ENCODE measurements at regions not wholly inside any gene's neighbourhood (a gene's known extent, or its start where the extent isn't known, plus 50 kb on each side); places are given as distances from the start of the nearest gene placed in this dataset.

DNA sequence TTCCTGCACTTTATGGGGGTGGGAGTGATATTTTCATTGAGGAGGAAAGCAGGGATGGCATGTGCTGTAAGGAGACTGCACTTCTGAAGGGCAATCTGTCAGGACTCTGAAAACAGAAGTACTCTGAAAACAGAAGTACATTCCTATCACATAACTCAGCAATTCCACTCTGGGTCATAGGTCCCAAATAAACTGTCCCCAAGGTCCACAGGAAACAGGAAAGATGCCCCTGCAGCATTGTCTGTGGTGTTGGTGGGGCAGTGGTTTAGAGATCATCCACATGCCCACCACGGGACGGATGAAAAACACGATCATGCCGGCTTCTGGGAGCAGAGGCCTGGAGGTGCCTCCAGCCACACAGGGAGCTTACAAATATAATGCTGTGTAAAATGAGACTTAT is 150.3 kb downstream of the OTOR start:
- peak in 1 of 2 experiments; percentile 65 for DNase-seq (ENCODE audit: low read depth in 1 of 2, low spot score in 2 of 2)
- no peaks in the 10 kb centered on the region for H3K9me3 ChIP-seq (replicated peaks)

DNA sequence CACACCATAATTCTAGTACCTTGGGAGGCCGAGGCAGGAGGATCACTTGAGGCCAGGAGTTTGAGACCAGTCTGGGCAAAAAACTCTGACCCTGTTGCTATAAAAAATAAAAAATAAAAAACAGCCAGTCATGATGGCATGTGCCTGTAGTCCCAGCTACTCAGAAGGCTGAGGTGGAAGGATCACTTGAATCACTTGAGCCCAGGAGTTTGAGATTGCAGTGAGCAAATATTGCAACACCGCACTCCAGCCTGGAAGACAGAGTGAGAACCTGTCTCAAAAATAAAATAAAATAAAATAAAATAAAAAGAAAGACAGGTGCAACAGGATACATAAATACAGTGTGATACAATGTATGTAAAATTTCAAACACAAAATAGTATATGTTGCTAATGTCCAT is 154.5 kb downstream of the OTOR start:
- no peak overlapping the region for H3K27ac ChIP-seq
- no peaks in the 10 kb centered on the region for H3K27me3 ChIP-seq (replicated peaks)
- DNase-seq (ENCODE audit: low read depth in 1 of 2, low spot score in 2 of 2) = no peak
- H3K9me3 ChIP-seq (replicated peaks) = no peaks in the 10 kb centered on the region
- peaks cover 15% of the 10 kb centered on the region for H3K4me1 ChIP-seq (replicated peaks)
- H3K4me3 ChIP-seq = no peak overlapping the region
- no peaks in the 10 kb centered on the region for H3K36me3 ChIP-seq

More for the DNA sequence above, 150.3 kb downstream of the OTOR start:
- no peak overlapping the region for H3K4me3 ChIP-seq
- H3K27ac ChIP-seq = peak overlapping the region; percentile 62
- no peaks in the 10 kb centered on the region for H3K36me3 ChIP-seq
- peaks cover 16% of the 10 kb centered on the region for H3K4me1 ChIP-seq (replicated peaks)
- no peaks in the 10 kb centered on the region for H3K27me3 ChIP-seq (replicated peaks)

DNA sequence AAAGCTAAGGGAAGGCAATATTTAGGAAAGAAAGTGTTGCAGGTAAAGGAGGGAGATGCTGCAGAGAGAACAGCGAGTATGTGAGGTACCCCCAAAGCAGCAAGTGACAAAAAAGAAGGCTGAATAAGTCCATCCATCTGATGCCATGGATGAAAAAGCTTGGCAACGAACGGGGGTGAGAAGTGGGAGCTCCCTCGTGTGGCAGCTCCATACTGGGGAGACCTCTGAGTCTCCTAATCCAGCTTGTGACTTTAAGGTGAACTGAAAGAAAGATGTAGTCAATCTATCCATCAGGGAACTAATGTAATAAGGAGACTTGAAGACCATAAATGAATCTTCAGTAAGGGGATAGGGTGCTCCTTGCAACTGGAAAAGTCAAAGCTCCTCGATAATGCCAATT is 156.6 kb downstream of the OTOR start:
- Histone ChIP-seq H3K36me3 (no peaks in the 10 kb centered on the region), H3K9me3 (replicated peaks) (no peaks in the 10 kb centered on the region), H3K27me3 (replicated peaks) (no peaks in the 10 kb centered on the region), H3K4me1 (replicated peaks) (no peaks in the 10 kb centered on the region), H3K27ac (no peak overlapping the region), H3K4me3 (no peak overlapping the region)
- no peak for DNase-seq (ENCODE audit: low read depth in 1 of 2, low spot score in 2 of 2)

DNA sequence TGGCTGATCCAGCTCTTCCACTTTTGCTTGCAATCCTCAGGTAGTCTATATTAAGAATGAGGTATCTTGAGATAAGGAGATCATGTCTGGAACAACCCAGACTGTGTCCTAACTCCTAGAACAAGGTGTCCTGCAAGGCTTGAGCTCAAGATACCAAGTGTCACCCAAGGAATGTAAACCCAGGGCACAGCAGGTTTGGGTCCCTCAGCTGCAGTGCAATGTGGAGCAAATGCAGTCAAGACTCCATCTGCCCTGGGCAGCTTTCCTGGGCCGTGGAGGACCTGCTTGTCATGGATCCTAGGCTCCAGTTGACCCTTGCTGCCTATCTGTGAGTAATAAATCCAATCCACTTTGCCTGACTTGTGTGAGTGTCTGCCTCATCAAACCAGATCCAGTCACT is 166.1 kb downstream of the OTOR start:
- H3K27ac ChIP-seq = no peak overlapping the region
- no peaks in the 10 kb centered on the region for H3K27me3 ChIP-seq (replicated peaks)
- no peak for DNase-seq (ENCODE audit: low read depth in 1 of 2, low spot score in 2 of 2)
- no peaks in the 10 kb centered on the region for H3K36me3 ChIP-seq
- no peaks in the 10 kb centered on the region for H3K9me3 ChIP-seq (replicated peaks)
- H3K4me1 ChIP-seq (replicated peaks) = no peaks in the 10 kb centered on the region
- H3K4me3 ChIP-seq = no peak overlapping the region

DNA sequence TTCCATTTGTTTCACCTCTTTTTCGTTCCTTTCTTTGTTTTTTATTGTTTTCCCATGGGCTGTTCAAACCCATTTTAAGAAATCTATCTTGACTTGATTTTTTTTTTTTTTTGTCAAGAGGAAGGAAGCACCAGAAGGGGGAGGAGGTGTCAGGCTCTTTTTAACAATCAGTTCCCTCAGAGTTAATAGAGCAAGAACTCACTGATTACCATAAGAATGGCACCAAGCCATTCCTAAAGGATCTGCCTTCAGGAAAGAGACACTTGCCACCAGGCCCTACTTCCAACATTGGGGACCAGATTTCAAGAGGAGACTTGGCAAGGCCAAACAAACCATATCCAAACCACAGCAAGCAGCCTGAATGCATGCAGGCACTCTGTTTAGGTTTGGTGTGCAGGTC is 168.0 kb downstream of the OTOR start:
- Histone ChIP-seq H3K4me3 (no peak overlapping the region), H3K36me3 (no peaks in the 10 kb centered on the region), H3K9me3 (replicated peaks) (no peaks in the 10 kb centered on the region), H3K27me3 (replicated peaks) (no peaks in the 10 kb centered on the region), H3K4me1 (replicated peaks) (no peaks in the 10 kb centered on the region), H3K27ac (no peak overlapping the region)
- DNase-seq (ENCODE audit: low read depth in 1 of 2, low spot score in 2 of 2) = no peak

DNA sequence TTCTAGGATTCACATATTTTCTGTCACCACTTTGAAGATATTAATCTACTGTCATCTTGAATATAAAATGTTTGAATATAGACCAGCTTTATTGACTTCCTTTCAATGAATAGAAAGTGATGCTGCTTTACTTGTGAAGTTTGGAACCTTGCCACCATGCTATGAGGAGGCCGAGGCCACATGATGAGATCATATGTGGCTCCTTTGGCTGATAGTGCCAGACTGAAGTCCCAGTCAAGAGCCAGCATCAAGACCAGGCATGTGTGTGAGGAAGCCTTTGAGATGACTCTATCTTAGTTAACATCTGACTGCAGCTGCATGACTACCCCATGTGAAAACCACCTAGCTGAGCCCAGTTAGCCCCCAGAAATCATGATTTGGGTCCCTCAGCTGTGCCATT is 169.5 kb downstream of the OTOR start:
- no peak for DNase-seq (ENCODE audit: low read depth in 1 of 2, low spot score in 2 of 2)
- no peaks in the 10 kb centered on the region for H3K36me3 ChIP-seq
- H3K27me3 ChIP-seq (replicated peaks) = no peaks in the 10 kb centered on the region
- no peaks in the 10 kb centered on the region for H3K9me3 ChIP-seq (replicated peaks)
- H3K27ac ChIP-seq = no peak overlapping the region
- peaks cover 10% of the 10 kb centered on the region for H3K4me1 ChIP-seq (replicated peaks)
- no peak overlapping the region for H3K4me3 ChIP-seq

DNA sequence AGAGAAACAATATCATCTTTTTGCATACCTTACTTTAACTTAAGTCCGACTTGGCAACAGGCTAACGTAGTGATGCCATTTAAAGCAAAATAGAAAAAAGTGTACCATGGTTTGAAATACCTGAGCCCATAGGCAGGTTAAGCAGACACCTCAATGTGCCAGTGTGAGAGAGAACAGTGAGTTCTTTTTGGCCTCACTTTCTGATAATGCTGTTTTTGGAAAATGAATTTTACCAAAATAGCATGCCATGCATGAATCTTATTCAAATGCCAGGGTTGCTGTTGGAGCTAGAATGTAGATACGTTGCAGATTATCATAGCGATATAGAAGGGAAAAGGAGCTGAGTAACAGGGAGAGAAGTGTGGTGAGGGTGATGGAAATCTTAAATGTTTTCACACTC is 170.2 kb downstream of the OTOR start:
- Histone ChIP-seq H3K27me3 (replicated peaks) (no peaks in the 10 kb centered on the region), H3K4me3 (no peak overlapping the region), H3K9me3 (replicated peaks) (no peaks in the 10 kb centered on the region), H3K4me1 (replicated peaks) (peaks cover 17% of the 10 kb centered on the region), H3K36me3 (no peaks in the 10 kb centered on the region), H3K27ac (no peak overlapping the region)
- DNase-seq (ENCODE audit: low read depth in 1 of 2, low spot score in 2 of 2) = no peak

DNA sequence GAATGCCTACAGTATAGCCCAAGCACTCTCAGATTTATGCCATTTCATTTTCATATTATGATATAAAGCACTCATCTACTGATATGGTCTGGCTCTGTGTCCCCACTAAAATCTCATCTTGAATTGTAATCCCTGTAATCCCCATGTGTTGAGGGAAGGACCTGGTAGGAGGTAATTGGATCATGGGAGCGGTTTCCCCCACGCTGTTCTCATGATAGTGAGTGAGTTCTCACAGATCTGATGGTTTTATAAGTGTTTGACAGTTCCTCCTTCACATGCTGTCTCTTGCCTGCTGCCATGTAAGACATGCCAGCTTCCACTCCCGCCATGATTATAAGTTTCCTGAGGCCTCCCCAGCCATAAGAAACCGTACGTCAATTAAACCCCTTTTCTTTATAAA is 171.7 kb downstream of the OTOR start:
- H3K9me3 ChIP-seq (replicated peaks) = no peaks in the 10 kb centered on the region
- H3K27me3 ChIP-seq (replicated peaks) = no peaks in the 10 kb centered on the region
- H3K4me3 ChIP-seq = no peak overlapping the region
- H3K36me3 ChIP-seq = no peaks in the 10 kb centered on the region
- H3K27ac ChIP-seq = no peak overlapping the region
- no peak for DNase-seq (ENCODE audit: low read depth in 1 of 2, low spot score in 2 of 2)
- peaks cover 23% of the 10 kb centered on the region for H3K4me1 ChIP-seq (replicated peaks)

DNA sequence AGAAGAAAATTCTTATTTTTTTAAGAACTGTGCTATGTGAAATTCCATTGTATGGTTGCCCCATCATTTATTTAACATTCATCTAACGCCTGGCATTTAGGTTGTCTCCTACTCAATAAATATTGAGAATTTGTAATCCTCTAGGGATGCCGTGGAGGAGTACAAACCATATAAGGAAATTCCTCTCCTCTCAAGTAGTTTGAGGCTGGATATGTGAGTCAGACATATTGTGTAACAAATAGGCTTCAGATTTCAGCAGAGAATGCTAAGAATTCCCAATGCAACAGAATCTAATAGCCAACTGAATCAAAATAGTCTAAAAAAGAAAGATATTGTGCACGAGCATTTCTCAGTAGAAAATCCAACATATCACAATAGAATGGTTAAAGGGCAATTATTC is 174.7 kb downstream of the OTOR start:
- Histone ChIP-seq H3K4me3 (no peak overlapping the region), H3K36me3 (no peaks in the 10 kb centered on the region), H3K27ac (peak overlapping the region; percentile 42), H3K27me3 (replicated peaks) (no peaks in the 10 kb centered on the region), H3K4me1 (replicated peaks) (peaks cover 23% of the 10 kb centered on the region), H3K9me3 (replicated peaks) (no peaks in the 10 kb centered on the region)
- peak in 1 of 2 experiments; percentile 64 for DNase-seq (ENCODE audit: low read depth in 1 of 2, low spot score in 2 of 2)

DNA sequence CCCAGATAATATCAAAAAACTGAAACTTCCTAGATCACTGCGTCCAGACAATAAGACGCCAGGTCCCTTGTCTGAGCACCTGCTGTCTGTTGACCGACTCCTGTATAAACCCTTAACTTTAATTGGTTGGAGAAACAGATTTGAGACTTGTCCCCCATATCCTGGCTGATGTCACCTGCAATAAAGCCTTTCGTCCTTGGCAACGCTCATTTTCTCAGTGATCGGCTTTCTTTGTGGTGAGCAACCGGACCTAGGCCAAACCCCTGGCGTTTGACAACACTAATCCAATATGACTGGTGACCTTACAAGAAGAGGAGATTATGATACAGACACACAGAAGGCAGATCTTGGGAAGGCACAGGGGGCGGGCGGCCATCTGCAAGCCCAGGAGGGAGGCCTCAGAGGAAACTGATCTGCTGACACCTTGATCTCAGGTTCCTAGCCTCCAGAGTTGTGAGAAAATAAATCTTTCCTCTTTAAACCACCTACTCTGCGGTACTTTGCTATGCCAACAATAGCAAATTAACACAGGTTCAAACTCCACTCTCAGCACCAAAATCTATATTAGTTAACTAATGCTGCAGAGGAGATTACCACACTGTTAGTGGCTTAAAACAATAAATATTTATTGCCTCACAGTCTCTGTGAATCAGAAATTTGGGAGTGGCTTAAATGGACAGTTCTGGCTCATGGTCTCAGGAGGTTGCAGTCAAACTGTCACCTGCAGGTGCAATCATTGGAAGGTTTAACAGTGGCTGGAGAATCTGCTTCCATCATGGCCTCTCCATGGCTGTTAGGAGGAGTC is 178.7 kb downstream of the OTOR start:
- no peak for DNase-seq (ENCODE audit: low read depth in 1 of 2, low spot score in 2 of 2)
- Histone ChIP-seq H3K36me3 (no peaks in the 10 kb centered on the region), H3K27me3 (replicated peaks) (no peaks in the 10 kb centered on the region), H3K27ac (no peak overlapping the region), H3K9me3 (replicated peaks) (no peaks in the 10 kb centered on the region), H3K4me3 (no peak overlapping the region), H3K4me1 (replicated peaks) (peaks cover 21% of the 10 kb centered on the region)

DNA sequence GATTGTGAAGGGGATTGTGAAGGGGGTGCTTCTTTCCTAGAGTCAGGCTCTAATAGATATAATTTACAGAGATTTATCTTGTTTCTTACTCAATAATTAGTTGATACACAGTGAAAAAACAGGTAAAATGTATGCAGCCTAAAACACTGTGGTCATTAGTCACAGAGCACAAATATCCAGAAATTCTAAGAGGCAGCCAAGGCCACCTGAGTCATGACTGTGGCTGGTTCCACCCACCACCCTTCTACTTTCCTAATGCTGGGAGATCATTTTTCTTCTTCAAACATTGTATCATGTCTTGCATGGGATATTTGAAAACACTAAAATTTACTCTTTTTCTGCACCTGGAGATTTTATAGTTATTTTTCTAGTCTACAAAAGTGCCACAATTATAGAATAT is 181.6 kb downstream of the OTOR start:
- Histone ChIP-seq H3K4me1 (replicated peaks) (peaks cover 9% of the 10 kb centered on the region), H3K36me3 (no peaks in the 10 kb centered on the region), H3K27me3 (replicated peaks) (no peaks in the 10 kb centered on the region), H3K9me3 (replicated peaks) (no peaks in the 10 kb centered on the region), H3K27ac (no peak overlapping the region), H3K4me3 (no peak overlapping the region)
- no peak for DNase-seq (ENCODE audit: low read depth in 1 of 2, low spot score in 2 of 2)

DNA sequence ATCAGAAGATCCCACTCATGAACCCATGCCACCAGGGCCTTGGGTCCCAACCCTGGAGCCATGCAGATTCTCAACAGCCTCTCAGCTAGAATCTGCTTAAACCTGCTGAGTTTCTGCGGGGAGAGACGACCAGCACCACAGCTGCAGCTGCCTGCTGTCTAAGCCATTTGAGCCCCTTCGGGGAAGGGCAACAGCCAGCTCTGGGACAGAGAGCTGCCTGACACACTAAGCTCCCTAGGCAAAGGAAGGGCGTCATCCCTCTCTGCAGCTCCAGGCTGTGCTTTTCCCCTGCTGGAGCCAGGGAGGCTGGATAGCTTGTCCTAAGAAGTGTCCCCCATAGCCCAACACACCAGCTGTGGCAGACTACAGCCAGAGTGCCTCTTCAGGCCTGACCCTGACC is 182.5 kb downstream of the OTOR start:
- DNase-seq (ENCODE audit: low read depth in 1 of 2, low spot score in 2 of 2) = no peak
- no peaks in the 10 kb centered on the region for H3K9me3 ChIP-seq (replicated peaks)
- no peaks in the 10 kb centered on the region for H3K27me3 ChIP-seq (replicated peaks)
- no peak overlapping the region for H3K27ac ChIP-seq
- peaks cover 9% of the 10 kb centered on the region for H3K4me1 ChIP-seq (replicated peaks)
- H3K36me3 ChIP-seq = no peaks in the 10 kb centered on the region
- H3K4me3 ChIP-seq = no peak overlapping the region

DNA sequence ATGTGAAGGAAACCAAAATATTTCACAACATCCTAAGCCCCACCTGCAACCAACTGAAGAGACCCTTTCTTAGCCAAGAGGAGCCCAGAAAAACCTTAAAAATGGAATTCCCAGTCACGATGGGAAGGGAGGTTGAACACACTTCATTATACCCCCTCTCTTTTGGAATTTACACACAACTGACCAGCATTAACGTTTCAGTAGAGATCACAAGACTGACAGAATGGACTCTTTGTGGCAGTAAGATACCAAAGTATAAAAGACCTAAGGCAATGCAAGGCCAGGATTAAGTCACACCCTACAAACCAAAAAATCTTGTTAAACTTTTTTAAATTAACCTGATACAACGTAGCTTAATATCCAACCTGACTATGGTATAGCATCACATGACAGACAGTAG is 190.9 kb downstream of the OTOR start:
- Histone ChIP-seq H3K27ac (no peak overlapping the region), H3K4me1 (replicated peaks) (0 out of 2 replicates have a peak, but pooled peaks cover 3% of the 10 kb centered on the region), H3K9me3 (replicated peaks) (no peaks in the 10 kb centered on the region), H3K36me3 (no peaks in the 10 kb centered on the region), H3K4me3 (no peak overlapping the region), H3K27me3 (replicated peaks) (no peaks in the 10 kb centered on the region)
- DNase-seq (ENCODE audit: low read depth in 1 of 2, low spot score in 2 of 2) = no peak

DNA sequence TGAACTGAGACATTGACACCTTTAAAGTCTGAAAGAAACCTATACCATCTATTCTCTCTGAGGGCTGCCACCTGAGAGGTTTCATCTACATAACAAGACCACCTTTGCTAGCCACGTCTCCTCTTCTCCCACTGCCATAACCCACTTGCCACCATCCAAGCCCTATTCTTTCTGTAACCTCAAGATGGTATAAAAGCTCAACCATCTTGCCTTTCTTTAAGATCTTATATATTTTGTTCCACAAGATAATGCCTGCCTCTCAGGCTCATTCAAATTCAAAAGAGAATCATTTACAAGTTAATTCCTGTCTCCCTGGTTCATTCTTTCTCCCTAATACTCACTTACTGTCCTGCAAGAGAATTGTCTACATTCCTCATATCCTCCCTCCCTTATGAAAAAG is 192.5 kb downstream of the OTOR start:
- Histone ChIP-seq H3K4me3 (no peak overlapping the region), H3K27ac (no peak overlapping the region), H3K9me3 (replicated peaks) (no peaks in the 10 kb centered on the region), H3K27me3 (replicated peaks) (no peaks in the 10 kb centered on the region), H3K4me1 (replicated peaks) (peaks cover 9% of the 10 kb centered on the region; the same call in 1 of the 2 replicates), H3K36me3 (no peaks in the 10 kb centered on the region)
- DNase-seq (ENCODE audit: low read depth in 1 of 2, low spot score in 2 of 2) = no peak

DNA sequence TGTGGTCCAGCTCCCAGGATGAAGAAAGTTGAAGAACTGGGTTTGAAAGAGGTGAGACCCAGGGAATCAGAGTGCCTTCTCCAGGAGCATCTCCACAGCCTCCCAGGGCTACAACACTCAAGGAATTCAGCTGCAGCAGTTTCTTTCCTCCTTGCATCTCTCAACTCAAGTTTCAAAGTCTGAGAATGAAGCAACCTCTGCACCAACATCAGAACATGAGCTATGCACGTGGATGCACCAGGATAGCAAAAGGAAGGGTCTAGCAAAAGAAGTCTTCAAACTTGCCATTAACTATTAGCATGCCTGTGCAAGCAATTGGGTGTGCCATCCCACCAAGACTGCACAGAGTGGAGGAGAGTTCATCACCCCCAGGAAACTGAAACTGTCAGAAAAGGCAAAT is 193.9 kb downstream of the OTOR start:
- H3K4me3 ChIP-seq = no peak overlapping the region
- no peak overlapping the region for H3K27ac ChIP-seq
- H3K4me1 ChIP-seq (replicated peaks) = peaks cover 9% of the 10 kb centered on the region; the same call in 1 of the 2 replicates
- no peaks in the 10 kb centered on the region for H3K9me3 ChIP-seq (replicated peaks)
- no peaks in the 10 kb centered on the region for H3K27me3 ChIP-seq (replicated peaks)
- no peak for DNase-seq (ENCODE audit: low read depth in 1 of 2, low spot score in 2 of 2)
- no peaks in the 10 kb centered on the region for H3K36me3 ChIP-seq
